22Rv1 (cell line): ENCODE measurements at regions not wholly inside any gene's neighbourhood (a gene's known extent, or its start where the extent isn't known, plus 50 kb on each side); places are given as distances from the start of the nearest gene placed in this dataset.

ENCODE experiments used
- CTCF ChIP-seq: fragments of 450-650 bp; IDR thresholded peaks from 2 replicates; pipeline ENCODE4 v1.5.1; 2017; ENCODE audit warnings: mild to moderate bottlenecking
- ZFX ChIP-seq: fragments of 450-650 bp; IDR thresholded peaks from 2 replicates; pipeline ENCODE4 v1.6.1; 2017; ENCODE audit warnings: antibody characterized with exemption, borderline replicate concordance

- TF ChIP-seq CTCF (no peak), ZFX (no peak)
Measured at GRCh38 chr22:27043262-27043661, 385.9 kb downstream of the MIAT start.
